ENCODE measurements at regions not wholly inside any gene's neighbourhood (a gene's known extent, or its start where the extent isn't known, plus 50 kb on each side); places are given as distances from the start of the nearest gene placed in this dataset.
"Not testable (repeated sequence)": the region's sequence is repeated elsewhere in the genome, so short reads cannot be mapped to it uniquely, and the experiment has no call there.

DNA sequence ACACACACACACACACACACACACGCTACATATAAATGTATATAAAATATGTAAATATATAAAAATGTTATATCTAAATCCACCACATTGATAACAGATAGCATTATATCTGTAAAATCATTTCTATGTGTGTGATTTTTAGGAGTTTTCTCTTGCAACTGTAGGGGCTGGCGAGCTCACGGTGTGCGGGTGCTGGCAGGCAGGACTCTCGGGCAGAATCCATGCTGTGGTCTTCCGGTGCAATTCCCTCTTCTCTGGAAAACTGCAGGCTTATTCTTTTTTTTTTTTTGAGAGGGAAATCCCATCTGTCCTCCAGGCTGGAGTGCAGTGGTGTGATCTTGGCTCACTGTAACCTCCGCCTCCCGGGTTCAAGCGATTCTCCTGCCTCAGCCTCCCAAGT is 205.8 kb downstream of the NPIPB11 start:
- ATAC-seq; H3K27ac Mint-ChIP-seq; H3K9me3 Mint-ChIP-seq; H3K36me3 Mint-ChIP-seq; H3K36me3 ChIP-seq (ENCODE audit: control insufficient read depth, insufficient read depth, low read length); H3K4me1 ChIP-seq (ENCODE audit: control insufficient read depth, insufficient read depth, low read length); H3K9me3 ChIP-seq (ENCODE audit: control insufficient read depth, insufficient read depth, low read length); H3K27me3 Mint-ChIP-seq (ENCODE audit: low read depth in 2 of 2); H3K27ac ChIP-seq (ENCODE audit: low read length); H3K4me3 ChIP-seq (ENCODE audit: low read length); H3K4me3 Mint-ChIP-seq; H3K27me3 ChIP-seq (ENCODE audit: control insufficient read depth, insufficient read depth, low read length); DNase-seq; intact Hi-C loops (cut with micrococcal nuclease): not testable (repeated sequence)
- peaks cover under 1 to 13% of the 10 kb centered on the region in 2 donors for H3K4me1 Mint-ChIP-seq
- WGBS (ENCODE audit: insufficient coverage) = 97% methylated on average over 5 of the region's 9 CpGs

DNA sequence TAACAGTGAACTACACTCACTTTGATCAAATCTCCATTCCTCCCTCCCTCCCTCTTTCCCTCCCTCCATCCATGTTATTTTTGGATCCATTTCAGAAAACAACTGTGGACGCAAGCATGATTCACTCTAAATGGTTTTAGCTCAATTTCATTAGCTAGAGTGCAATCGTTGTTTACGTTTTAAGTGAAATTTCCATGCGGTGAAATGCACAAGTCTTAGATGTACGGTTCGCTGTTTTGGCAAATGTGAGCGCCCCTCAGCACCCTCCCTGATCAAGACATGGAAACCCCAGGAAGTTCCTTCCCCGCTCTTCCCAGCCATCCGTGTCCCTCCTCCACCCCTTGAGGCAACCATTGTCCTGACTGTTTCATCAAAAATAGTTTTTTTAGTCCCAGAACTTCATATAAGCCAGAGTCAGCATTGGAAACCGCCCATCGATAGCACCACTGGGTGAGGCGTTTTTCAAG is 206.3 kb downstream of the NPIPB11 start:
- intact Hi-C loops (cut with micrococcal nuclease); H3K4me3 ChIP-seq (ENCODE audit: low read length); H3K27ac Mint-ChIP-seq: not testable (repeated sequence)

DNA sequence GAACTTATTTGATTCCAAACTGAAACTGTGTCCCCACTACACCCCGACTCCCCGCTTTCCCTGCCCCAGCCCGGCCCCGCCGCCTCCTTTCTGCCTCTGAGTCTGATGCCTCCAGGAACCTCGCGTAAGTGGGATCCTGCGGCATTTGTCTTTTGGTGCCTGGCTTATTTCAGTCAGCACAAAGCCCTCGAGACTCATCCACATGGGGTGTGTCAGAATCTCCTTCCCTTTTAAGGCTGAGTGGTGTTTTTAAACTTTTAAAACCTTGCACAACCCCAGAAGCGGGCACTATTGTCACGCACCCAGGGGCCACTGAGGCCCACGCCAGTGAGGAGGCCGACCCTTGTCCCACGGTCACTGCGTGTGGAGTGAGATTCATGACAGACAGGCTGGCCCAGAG is 206.9 kb downstream of the NPIPB11 start:
- H3K27me3 Mint-ChIP-seq (ENCODE audit: low read depth in 2 of 2); H3K27ac ChIP-seq (ENCODE audit: low read length); H3K4me3 Mint-ChIP-seq; H3K36me3 ChIP-seq (ENCODE audit: control insufficient read depth, insufficient read depth, low read length); H3K9me3 ChIP-seq (ENCODE audit: control insufficient read depth, insufficient read depth, low read length); ATAC-seq; H3K9me3 Mint-ChIP-seq; H3K36me3 Mint-ChIP-seq; H3K27me3 ChIP-seq (ENCODE audit: control insufficient read depth, insufficient read depth, low read length); H3K4me1 ChIP-seq (ENCODE audit: control insufficient read depth, insufficient read depth, low read length); intact Hi-C loops (cut with micrococcal nuclease); H3K4me3 ChIP-seq (ENCODE audit: low read length): not testable (repeated sequence)
- WGBS (ENCODE audit: insufficient coverage) = 98% methylated on average over 9 of the region's 15 CpGs
- DNase-seq = peak in 1 of 2 donors; percentile 4
- Mint-ChIP-seq H3K27ac (peak overlapping the region in 1 of 2 donors; percentile 40), H3K4me1 (peaks cover 0 to 13% of the 10 kb centered on the region in 2 donors)

More for the DNA sequence above, 206.3 kb downstream of the NPIPB11 start:
- not testable (repeated sequence) for H3K27me3 ChIP-seq (ENCODE audit: control insufficient read depth, insufficient read depth, low read length); ATAC-seq; H3K36me3 Mint-ChIP-seq; H3K27me3 Mint-ChIP-seq (ENCODE audit: low read depth in 2 of 2); H3K4me1 ChIP-seq (ENCODE audit: control insufficient read depth, insufficient read depth, low read length); DNase-seq; H3K27ac ChIP-seq (ENCODE audit: low read length); H3K36me3 ChIP-seq (ENCODE audit: control insufficient read depth, insufficient read depth, low read length); H3K9me3 ChIP-seq (ENCODE audit: control insufficient read depth, insufficient read depth, low read length); H3K9me3 Mint-ChIP-seq; H3K4me3 Mint-ChIP-seq
- WGBS (ENCODE audit: insufficient coverage) = 100% methylated on average over 5 of the region's 12 CpGs
- peaks cover 0 to 13% of the 10 kb centered on the region in 2 donors for H3K4me1 Mint-ChIP-seq

DNA sequence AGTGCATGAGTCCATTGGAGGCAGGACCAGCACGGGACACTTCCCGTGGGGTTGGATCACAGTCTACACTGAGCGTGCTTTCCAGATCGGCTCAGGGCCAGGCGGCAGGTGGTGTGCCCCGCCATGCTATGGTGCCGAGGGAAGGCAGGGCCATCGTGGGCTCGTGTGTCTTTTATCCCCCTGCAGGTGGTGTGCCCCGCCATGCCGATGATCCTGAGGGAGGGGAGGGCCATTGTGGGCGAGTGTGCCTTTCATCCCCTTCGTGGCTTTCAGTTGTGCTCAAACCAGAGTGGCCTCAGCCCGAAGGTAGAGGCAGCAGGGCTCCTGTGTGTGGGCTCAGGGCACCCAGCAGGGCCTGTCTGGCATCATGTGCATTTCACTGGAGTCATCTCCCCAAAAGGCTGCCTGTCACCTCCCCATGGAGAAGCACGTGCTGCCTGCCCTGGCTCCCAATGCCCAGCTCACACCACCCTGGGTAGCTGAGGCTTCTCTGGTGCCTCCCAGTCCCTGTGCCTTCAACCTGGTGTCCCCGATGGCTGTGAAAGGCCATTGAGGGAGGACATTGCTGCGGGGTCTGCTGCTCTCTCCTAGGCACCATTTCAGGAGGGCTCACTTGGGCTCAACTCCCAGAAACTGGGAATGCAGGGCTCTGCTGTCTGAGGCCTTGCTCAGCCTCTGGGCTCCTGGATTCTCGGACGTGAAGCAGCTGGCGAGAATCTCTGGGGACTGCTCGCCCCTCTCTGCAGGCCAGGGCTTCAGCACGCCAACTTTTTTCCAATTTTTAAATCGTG is 207.6 kb downstream of the NPIPB11 start:
- H3K36me3 ChIP-seq (ENCODE audit: control insufficient read depth, insufficient read depth, low read length) = no peaks in the 10 kb centered on the region
- no peak overlapping the region for H3K27ac ChIP-seq (ENCODE audit: low read length)
- Mint-ChIP-seq H3K27me3 (ENCODE audit: low read depth in 2 of 2) (no peaks in the 10 kb centered on the region), H3K36me3 (no peaks in the 10 kb centered on the region), H3K9me3 (peaks cover 0 to 7% of the 10 kb centered on the region in 2 donors), H3K4me3 (no peak overlapping the region), H3K4me1 (peaks cover 0 to 13% of the 10 kb centered on the region in 2 donors), H3K27ac (peak overlapping the region in 1 of 2 donors; percentile 40)
- intact Hi-C loops (cut with micrococcal nuclease) = no loop called here
- DNase-seq (peak in 1 of 2 donors; percentile 11), ATAC-seq (peak in 1 of 3 donors; percentile 31)
- H3K4me1 ChIP-seq (ENCODE audit: control insufficient read depth, insufficient read depth, low read length) = no peaks in the 10 kb centered on the region
- no peaks in the 10 kb centered on the region for H3K27me3 ChIP-seq (ENCODE audit: control insufficient read depth, insufficient read depth, low read length)
- TF ChIP-seq, protein P1, sequence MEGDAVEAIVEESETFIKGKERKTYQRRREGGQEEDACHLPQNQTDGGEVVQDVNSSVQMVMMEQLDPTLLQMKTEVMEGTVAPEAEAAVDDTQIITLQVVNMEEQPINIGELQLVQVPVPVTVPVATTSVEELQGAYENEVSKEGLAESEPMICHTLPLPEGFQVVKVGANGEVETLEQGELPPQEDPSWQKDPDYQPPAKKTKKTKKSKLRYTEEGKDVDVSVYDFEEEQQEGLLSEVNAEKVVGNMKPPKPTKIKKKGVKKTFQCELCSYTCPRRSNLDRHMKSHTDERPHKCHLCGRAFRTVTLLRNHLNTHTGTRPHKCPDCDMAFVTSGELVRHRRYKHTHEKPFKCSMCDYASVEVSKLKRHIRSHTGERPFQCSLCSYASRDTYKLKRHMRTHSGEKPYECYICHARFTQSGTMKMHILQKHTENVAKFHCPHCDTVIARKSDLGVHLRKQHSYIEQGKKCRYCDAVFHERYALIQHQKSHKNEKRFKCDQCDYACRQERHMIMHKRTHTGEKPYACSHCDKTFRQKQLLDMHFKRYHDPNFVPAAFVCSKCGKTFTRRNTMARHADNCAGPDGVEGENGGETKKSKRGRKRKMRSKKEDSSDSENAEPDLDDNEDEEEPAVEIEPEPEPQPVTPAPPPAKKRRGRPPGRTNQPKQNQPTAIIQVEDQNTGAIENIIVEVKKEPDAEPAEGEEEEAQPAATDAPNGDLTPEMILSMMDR (IDR thresholded peaks at IDR 0.05) = no peak
- no peak overlapping the region for H3K4me3 ChIP-seq (ENCODE audit: low read length)
- 84% methylated on average over 23 of the region's 23 CpGs for WGBS (ENCODE audit: insufficient coverage)
- no peaks in the 10 kb centered on the region for H3K9me3 ChIP-seq (ENCODE audit: control insufficient read depth, insufficient read depth, low read length)

DNA sequence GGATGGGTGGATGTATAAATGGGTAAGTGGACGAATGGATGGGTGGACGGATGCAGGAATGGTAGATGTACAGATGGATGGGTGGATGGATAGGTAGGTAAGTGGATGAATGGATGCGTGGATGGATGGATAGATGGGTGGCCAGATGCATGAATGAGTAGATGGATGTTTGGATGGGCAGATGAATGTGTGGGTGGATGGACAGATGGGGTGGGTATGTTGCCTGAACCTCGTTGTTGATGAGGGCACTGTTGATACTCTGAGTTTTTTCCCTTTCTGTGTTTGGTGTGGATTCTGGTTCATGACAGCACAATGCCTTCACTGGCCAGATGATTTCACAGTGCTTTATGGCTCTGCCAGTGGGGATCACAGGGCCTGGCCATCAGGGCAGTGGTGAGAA is 208.3 kb downstream of the NPIPB11 start:
- Histone ChIP-seq H3K36me3 (ENCODE audit: control insufficient read depth, insufficient read depth, low read length) (no peaks in the 10 kb centered on the region), H3K27ac (ENCODE audit: low read length) (no peak overlapping the region), H3K9me3 (ENCODE audit: control insufficient read depth, insufficient read depth, low read length) (no peaks in the 10 kb centered on the region), H3K4me1 (ENCODE audit: control insufficient read depth, insufficient read depth, low read length) (no peaks in the 10 kb centered on the region), H3K27me3 (ENCODE audit: control insufficient read depth, insufficient read depth, low read length) (no peaks in the 10 kb centered on the region), H3K4me3 (ENCODE audit: low read length) (no peak overlapping the region)
- TF ChIP-seq, protein P1 (IDR thresholded peaks at IDR 0.05) = no peak
- Mint-ChIP-seq H3K4me3 (no peak overlapping the region), H3K27me3 (ENCODE audit: low read depth in 2 of 2) (no peaks in the 10 kb centered on the region), H3K27ac (peak overlapping the region in 1 of 2 donors; percentile 3), H3K4me1 (peaks cover 0 to 13% of the 10 kb centered on the region in 2 donors), H3K9me3 (peaks cover 0 to 7% of the 10 kb centered on the region in 2 donors), H3K36me3 (no peaks in the 10 kb centered on the region)
- intact Hi-C loops (cut with micrococcal nuclease) = no loop called here
- no peak for ATAC-seq
- 95% methylated on average over 4 of the region's 4 CpGs for WGBS (ENCODE audit: insufficient coverage)
- no peak for DNase-seq

DNA sequence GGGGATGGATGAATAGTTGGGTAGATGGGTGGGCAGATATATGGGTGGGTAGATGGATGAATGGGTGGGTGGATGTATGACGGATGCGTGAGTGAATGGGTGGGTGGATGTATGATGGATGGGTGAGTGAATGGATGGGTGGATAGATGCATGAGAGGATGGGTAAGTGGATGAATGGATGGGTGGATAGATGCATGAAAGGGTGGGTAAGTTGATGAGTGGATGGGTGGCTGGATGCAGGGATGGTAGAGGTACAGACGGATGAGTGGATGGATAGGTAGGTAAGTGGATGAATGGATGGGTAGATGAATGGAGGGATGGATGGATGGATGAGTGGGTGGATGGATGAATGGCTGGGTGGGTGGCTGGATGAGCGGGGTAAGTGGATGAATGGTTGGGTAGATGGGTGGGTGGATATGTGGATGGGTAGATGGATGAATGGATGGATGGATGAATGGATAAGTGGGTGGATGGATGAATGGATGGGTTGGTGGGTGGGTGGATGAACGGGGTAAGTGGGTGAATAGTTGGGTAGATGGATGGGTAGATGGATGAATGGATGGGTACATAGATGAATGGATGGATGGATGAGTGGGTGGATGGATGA is 208.9 kb downstream of the NPIPB11 start:
- WGBS (ENCODE audit: insufficient coverage) = 95% methylated on average over 5 of the region's 5 CpGs
- Mint-ChIP-seq H3K27ac (peak overlapping the region in 1 of 2 donors; percentile 3), H3K4me1 (peaks cover 4 to 13% of the 10 kb centered on the region in 2 donors)
- H3K4me3 Mint-ChIP-seq; H3K9me3 Mint-ChIP-seq; H3K9me3 ChIP-seq (ENCODE audit: control insufficient read depth, insufficient read depth, low read length); H3K36me3 ChIP-seq (ENCODE audit: control insufficient read depth, insufficient read depth, low read length); H3K4me1 ChIP-seq (ENCODE audit: control insufficient read depth, insufficient read depth, low read length); H3K27me3 Mint-ChIP-seq (ENCODE audit: low read depth in 2 of 2); intact Hi-C loops (cut with micrococcal nuclease); ATAC-seq; H3K36me3 Mint-ChIP-seq; H3K27me3 ChIP-seq (ENCODE audit: control insufficient read depth, insufficient read depth, low read length); H3K4me3 ChIP-seq (ENCODE audit: low read length); H3K27ac ChIP-seq (ENCODE audit: low read length); DNase-seq: not testable (repeated sequence)
